Ovary (tissue), 3 donors: ENCODE measurements at regions not wholly inside any gene's neighbourhood (a gene's known extent, or its start where the extent isn't known, plus 50 kb on each side); places are given as distances from the start of the nearest gene placed in this dataset.

Experiments used
- POLR2A ChIP-seq: fragments of 450-650 bp; IDR thresholded peaks from one replicate; pipeline ENCODE4 v1.6.1; 2017; ENCODE audit warnings: antibody characterized with exemption, mild to moderate bottlenecking, moderate library complexity
- TF ChIP-seq, protein P1 (sequence below), 3 donors: fragments of 450-650 bp in 2 of 3; fragments of 200-600 bp in 1 of 3; IDR thresholded peaks; one replicate each; pipeline versions ENCODE4 v1.5.1 to v1.8.0; 2016 to 2022; ENCODE audit warnings: antibody characterized with exemption in 3 of 3, mild to moderate bottlenecking in 1 of 3
- donor health status: DM: no; HTN: no; CAD: no.

DNA sequence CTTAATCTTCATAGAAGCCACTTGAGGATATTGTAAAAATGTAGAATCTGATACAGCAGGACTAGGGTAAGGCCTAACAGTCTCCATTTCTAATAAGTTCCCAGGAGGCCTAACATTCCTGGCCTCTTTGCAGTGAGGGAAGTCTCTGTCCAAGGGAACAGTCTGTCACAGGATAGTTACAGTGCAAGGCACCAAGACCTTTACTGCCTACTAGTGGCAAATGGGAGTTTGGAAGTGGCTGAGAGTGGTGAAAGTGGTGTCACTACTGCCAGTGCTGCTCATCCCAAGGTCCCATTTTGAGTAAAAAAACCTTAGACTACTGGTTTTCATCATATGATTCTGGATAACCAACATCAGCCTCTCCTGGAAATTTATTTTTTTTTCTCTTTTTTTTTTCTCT is 619.5 kb upstream of the SEMA3D start:
- TF ChIP-seq, protein P1, sequence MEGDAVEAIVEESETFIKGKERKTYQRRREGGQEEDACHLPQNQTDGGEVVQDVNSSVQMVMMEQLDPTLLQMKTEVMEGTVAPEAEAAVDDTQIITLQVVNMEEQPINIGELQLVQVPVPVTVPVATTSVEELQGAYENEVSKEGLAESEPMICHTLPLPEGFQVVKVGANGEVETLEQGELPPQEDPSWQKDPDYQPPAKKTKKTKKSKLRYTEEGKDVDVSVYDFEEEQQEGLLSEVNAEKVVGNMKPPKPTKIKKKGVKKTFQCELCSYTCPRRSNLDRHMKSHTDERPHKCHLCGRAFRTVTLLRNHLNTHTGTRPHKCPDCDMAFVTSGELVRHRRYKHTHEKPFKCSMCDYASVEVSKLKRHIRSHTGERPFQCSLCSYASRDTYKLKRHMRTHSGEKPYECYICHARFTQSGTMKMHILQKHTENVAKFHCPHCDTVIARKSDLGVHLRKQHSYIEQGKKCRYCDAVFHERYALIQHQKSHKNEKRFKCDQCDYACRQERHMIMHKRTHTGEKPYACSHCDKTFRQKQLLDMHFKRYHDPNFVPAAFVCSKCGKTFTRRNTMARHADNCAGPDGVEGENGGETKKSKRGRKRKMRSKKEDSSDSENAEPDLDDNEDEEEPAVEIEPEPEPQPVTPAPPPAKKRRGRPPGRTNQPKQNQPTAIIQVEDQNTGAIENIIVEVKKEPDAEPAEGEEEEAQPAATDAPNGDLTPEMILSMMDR (IDR thresholded peaks at IDR 0.05): no peak
- TF ChIP-seq POLR2A: no peak
